Renal cortical epithelial cell (primary cell): ENCODE measurements at regions not wholly inside any gene's neighbourhood (a gene's known extent, or its start where the extent isn't known, plus 50 kb on each side); places are given as distances from the start of the nearest gene placed in this dataset.

Source experiments
- DNase-seq: peaks from one replicate; pipeline ENCODE4 v3.0.0-alpha.2; 2011; ENCODE audit warnings: low read depth

GRCh38 chr5:10173716-10174115 is 76.0 kb downstream of the ATPSCKMT start:
- no peak for DNase-seq

- DNase-seq: no peak
Measured at GRCh38 chr5:10172247-10172646, 77.4 kb downstream of the ATPSCKMT start.

DNA sequence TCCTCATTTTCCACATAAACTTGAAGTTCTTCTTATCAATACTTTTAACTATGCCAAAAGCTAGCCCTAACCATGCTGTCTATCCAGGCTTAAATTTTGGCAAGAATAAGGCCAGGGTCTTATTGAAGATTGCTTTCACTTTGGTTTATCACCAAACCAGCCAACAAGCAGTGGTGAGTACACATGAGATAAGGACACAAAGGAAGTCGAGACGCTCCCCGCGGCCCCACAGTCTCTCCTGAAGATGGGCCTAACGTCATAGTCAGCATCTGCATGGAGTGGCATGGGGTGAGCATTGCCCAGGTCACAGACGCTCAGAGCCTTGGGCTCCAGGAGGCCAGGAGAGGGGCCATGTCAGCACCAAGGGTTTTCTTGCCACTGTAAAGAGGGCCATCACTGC is 80.3 kb downstream of the ATPSCKMT start:
- DNase-seq: no peak

GRCh38 chr5:10168254-10168653 is 81.4 kb downstream of the ATPSCKMT start:
- no peak for DNase-seq

DNA sequence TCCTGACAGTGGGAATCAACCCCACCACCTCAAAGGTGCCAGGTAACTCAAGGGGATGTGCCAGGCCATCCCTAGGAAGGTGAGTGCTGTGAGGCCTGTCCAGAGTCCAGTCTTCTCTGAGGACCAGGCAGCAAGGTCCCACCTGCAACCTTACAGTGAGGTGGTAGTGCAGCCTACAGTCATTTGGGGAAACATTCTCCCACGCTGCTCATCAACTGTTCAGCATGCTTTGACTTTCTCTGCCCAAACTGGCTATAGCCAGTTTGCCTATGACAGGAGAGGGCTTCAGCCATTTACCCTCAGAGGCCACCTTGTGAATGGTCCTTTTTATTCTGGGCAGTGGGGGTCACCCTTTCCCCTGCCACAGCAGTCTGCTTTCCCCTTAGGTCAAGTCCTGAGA is 81.9 kb downstream of the ATPSCKMT start:
- DNase-seq: no peak

GRCh38 chr5:10166392-10166791 is 83.3 kb downstream of the ATPSCKMT start:
- DNase-seq: no peak

GRCh38 chr5:10162468-10162867 is 87.2 kb downstream of the ATPSCKMT start:
- DNase-seq: no peak

DNA sequence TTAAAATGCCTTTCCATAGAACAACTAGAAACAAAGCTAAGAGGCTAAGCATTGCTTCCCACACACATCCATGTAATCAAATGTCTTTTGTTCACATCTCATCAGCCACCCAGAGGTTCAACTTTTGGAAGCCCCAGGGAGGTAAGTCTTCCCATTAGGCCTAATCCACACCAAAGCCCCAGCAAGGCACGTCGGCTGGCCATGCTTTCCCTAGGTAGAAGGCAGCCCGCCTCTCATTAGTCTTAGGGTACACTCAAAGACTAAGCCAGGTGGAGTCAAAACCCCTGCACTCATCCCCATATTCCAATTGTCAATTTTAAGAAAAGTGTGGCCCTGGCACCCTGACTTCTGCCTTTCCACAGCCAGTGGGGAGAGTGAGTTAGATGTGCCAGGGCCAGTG is 87.9 kb downstream of the ATPSCKMT start:
- no peak for DNase-seq

DNA sequence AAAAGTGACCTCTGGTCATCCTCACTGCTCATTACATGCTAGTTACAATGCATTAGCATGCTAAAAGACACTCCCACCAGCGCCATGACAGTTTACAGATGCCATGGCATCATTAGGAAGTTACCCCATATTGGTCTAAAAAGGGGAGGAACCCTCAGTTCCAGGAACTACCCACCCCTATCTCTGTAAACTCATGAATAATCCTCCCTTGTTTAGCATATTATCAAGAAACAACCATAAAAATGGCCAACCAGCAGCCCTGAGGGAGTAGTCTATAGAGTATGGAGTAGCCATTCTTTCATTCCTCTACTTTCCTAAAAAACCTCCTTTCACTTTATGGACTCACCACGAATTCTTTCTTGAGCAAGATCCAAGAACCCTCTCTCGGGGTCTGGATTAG is 89.4 kb downstream of the ATPSCKMT start:
- DNase-seq: no peak

DNA sequence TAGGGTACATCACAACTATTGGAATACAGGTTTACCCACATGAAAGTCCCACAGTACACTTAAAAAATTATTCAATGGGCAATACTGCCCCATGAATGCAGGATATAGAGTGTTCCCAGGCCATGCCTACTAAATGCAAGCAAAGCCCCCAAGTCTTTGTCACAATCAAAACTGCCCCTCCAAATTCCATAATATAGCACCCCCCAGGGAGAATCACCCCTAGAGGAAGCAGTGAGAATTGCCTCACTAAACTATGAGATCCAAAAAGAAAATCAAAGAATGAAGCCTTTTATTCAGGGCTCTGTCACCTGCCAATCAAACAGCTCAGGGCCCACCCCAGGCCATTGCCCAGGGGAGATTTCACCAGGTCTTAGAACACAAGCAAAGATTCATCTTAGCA is 90.8 kb downstream of the ATPSCKMT start:
- DNase-seq: no peak

GRCh38 chr5:10157085-10157669 is 92.5 kb downstream of the ATPSCKMT start:
- DNase-seq: no peak

DNA sequence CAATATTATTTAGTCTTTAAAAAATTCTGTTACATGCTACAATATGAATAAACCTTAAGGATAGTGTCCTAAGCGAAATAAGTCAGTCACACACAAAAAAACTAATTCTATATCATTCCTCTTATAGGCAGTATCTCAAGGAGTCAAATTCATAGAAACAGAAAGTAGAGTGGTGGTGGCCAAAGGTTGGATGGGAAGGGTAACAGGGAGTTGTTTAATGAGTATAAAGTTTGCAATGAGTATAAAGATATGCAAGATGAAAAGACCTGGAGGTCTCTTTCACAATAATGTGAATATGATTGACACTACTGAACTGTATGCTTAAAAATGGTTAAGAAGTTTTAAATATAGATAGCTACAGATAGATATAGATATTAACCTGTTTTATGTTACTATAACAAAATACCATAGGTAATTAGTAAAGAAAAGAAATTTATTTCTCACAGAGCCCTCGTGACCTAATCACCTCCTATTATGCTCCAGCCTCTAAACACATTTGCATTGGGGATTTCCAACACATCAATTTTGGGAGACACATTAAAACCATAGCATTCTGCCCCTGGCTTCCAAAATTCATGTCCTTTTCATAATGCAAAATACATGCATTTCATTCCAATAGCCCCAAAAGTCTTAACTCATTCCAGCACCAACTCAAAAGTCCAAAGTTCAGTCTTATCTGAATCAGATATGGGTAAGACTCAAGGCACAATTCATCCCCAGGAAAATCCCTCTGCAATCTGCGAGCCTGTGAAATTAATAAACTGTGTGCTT is 93.6 kb downstream of the ATPSCKMT start:
- no peak for DNase-seq

DNA sequence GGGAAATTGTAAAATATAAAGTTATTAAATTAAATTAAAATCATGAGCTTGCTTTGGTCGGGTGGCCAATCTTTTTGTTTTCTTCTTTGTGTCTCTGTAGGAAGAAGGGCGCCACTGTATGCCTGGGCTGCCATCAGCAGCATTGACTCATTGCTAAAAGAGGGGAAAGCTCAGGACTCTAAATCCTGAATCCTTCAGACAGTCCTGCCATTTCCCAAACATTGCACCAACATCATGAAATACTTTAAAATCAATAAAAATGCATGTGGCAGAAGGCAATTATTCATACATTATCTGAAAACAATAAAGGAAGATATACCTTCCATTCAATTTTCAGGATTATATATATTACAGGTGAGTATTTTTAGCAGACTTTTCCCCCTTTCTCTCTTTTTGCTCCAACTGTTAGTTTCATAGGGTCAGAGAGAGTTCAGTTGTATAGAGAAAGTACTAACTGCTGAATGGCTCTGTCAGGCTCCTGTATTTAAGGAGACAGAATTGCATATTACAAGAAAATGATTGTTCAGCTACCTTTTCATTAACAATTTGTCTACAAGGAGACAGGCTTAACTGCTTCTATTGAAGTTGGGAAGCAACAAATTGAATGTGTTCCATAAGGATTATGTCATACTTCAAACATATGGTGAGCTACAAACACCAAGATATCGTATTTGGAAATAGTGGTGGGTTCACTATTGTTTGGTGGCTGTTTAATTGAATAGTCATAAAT is 95.7 kb downstream of the ATPSCKMT start:
- no peak for DNase-seq

GRCh38 chr5:10153394-10153793 is 96.3 kb downstream of the ATPSCKMT start:
- no peak for DNase-seq

- DNase-seq: peak; percentile 36
Measured at GRCh38 chr5:10151656-10152055, 98.0 kb downstream of the ATPSCKMT start.

GRCh38 chr5:10149911-10150310 is 99.8 kb downstream of the ATPSCKMT start:
- no peak for DNase-seq

DNA sequence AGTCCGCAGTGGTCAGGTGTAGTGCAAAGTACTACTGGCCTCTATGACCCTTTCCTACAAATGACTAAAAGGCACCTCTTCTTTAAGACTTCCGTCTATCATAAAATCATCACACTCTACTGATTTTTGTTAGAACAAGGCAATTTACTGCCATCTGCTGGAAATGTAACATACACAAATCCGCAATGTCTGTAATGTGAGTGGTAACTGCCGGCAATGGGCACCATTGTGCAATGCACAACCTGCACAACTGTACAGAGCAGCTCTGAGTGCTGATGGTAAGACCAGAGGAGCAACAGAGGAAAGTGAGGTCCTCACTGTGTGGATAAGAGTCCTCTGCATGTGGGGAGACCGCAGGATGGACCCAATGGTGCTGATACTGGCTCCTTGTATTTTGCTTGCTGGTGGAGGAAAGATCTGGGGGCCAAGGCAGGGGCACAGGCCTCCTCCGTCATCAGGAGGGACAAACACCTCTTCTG is 103.7 kb downstream of the ATPSCKMT start:
- DNase-seq: peak; percentile 49

GRCh38 chr5:10144040-10144439 is 105.6 kb downstream of the ATPSCKMT start:
- no peak for DNase-seq

GRCh38 chr5:10140195-10140973 is 109.3 kb downstream of the ATPSCKMT start:
- DNase-seq: no peak

DNA sequence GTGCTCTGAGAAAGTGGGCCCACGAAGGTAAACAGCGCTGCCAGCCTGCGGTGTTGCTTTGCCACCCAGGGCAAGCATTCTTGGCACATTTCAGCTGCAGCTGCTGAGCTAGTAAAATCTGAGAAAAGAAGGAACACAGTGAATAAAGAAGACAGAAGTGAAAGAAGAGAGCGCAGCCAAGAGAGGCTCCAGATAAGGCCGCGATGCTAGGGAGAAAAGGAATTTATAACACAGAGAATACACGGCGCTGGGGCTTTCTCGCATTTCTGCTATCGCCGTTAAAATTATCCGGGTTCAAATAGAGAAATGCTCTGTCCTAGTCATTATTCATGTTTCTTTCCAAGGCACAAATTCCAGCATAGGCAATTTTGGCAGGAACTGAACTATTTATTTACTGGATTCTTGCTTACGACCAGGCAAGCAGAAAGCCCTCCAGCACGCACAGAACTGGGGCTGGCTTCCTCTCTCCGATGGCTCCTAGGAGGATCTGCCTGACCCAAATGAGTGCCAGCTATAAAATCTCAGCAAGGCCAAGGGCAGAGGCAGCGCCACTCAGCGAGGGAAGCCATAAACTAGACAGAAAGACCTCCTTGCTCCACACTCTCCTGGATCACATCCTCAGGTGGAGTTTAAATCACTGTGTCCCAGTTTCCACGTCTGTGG is 111.2 kb downstream of the ATPSCKMT start:
- DNase-seq: no peak

DNA sequence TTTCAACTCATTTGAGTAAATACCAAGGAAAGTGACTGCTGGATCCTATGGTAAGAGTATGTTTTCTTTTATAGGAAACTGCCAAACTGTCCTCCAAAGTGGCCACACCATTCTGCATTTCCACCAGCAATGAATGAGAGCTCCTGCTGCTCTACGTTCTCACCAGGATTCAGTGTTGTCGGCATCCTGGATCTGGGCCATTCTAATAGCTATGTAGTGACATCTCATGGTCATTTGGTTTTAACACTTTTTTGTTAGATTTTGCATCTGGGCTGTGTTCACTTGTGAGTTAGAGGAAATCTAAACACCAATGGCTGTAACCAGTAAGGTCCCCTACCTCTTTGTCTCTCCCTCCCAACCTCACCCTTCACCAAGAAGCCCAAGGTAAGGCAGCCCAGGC is 115.9 kb downstream of the ATPSCKMT start:
- no peak for DNase-seq

GRCh38 chr5:10130881-10131280 is 118.8 kb downstream of the ATPSCKMT start:
- no peak for DNase-seq
